ENCODE measurements at regions not wholly inside any gene's neighbourhood (a gene's known extent, or its start where the extent isn't known, plus 50 kb on each side); places are given as distances from the start of the nearest gene placed in this dataset.

DNA sequence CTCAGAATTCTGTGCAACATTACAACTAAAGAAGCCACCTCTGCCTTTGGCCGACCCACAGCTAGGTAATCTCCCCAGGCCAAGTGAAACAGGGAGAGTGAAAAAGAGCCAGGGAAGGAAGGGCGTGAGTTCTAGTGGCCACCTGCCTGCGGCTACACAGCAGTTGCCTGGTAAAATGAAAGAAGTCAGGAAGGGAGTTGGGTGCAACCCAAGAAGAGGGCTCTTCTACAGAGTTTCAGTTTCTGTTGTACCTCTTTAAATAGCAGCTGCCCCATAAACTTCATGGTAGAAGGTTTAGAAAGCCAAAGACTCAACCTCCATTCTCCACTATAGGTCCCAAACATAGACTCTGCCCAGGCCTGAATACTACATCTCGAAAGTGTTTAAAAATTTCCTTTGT, 76.2 kb upstream of the TMEM168 start:
- WGBS, 2 donors = 31 to 36% methylated on average over 4 of the region's 4 CpGs
- Histone ChIP-seq H3K27ac (no peak overlapping the region), H3K4me1 (peaks cover 0 to 10% (median 6%) of the 10 kb centered on the region in 3 donors), H3K9me3 (no peaks in the 10 kb centered on the region), H3K27me3 (no peaks in the 10 kb centered on the region), H3K4me3 (no peak overlapping the region), H3K36me3 (no peaks in the 10 kb centered on the region)
- intact Hi-C loops (cut with DNase I) = no loop called here
- no peak for DNase-seq
- TF ChIP-seq, protein P1, sequence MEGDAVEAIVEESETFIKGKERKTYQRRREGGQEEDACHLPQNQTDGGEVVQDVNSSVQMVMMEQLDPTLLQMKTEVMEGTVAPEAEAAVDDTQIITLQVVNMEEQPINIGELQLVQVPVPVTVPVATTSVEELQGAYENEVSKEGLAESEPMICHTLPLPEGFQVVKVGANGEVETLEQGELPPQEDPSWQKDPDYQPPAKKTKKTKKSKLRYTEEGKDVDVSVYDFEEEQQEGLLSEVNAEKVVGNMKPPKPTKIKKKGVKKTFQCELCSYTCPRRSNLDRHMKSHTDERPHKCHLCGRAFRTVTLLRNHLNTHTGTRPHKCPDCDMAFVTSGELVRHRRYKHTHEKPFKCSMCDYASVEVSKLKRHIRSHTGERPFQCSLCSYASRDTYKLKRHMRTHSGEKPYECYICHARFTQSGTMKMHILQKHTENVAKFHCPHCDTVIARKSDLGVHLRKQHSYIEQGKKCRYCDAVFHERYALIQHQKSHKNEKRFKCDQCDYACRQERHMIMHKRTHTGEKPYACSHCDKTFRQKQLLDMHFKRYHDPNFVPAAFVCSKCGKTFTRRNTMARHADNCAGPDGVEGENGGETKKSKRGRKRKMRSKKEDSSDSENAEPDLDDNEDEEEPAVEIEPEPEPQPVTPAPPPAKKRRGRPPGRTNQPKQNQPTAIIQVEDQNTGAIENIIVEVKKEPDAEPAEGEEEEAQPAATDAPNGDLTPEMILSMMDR (IDR thresholded peaks at IDR 0.05) = no peak
- no peak for TF ChIP-seq POLR2A (IDR thresholded peaks at IDR 0.05)

DNA sequence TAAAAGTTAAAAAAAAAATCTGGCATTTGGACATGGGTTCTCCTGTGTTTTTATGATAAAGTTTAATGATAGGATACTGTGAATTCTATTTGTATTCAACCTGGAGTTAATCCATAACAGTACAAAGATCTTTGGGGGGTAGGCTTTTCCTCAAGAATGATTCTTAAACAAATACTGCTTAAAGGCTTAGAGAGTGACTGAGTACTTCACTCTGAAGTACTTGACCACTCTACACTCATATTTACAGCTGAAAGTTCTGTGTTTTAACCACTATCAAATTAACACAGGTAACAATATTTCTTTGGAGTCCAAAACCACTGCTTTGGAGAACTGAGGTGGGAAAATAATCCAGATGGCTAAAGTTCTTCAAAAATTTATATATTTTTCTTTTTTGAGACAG, 74.2 kb upstream of the TMEM168 start:
- Histone ChIP-seq H3K4me3 (no peak overlapping the region), H3K36me3 (no peaks in the 10 kb centered on the region), H3K4me1 (peaks cover 0 to 10% (median 6%) of the 10 kb centered on the region in 3 donors), H3K9me3 (no peaks in the 10 kb centered on the region), H3K27me3 (no peaks in the 10 kb centered on the region), H3K27ac (no peak overlapping the region)
- DNase-seq = no peak
- intact Hi-C loops (cut with DNase I) = no loop called here
- TF ChIP-seq, protein P1 (IDR thresholded peaks at IDR 0.05) = no peak
- TF ChIP-seq POLR2A (IDR thresholded peaks at IDR 0.05) = no peak

DNA sequence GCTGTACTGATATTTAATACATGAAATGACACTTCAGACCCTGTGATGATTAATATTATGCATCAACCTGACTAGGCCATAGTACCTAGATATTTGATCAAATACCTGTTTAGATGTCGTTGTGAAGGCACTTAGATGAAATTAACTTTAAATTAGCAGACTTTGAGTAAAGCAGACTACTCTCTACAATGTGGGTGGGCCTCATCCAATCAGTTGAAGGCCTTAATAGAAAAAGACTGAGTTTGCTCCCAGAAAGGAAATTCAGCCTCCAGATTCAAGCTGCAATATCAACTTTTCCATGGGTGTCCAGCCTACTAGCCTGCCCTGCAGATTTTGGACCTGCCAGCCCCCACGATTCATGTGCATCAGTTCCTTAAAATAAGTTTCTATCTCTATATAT, 68.6 kb upstream of the TMEM168 start:
- Histone ChIP-seq H3K27me3 (no peaks in the 10 kb centered on the region), H3K4me3 (no peak overlapping the region), H3K4me1 (no peaks in the 10 kb centered on the region), H3K36me3 (no peaks in the 10 kb centered on the region), H3K9me3 (no peaks in the 10 kb centered on the region), H3K27ac (no peak overlapping the region)
- no peak for DNase-seq
- 88 to 93% methylated on average over 2 of the region's 2 CpGs for WGBS, 2 donors
- TF ChIP-seq, protein P1 (IDR thresholded peaks at IDR 0.05) = no peak
- no peak for TF ChIP-seq POLR2A (IDR thresholded peaks at IDR 0.05)
- intact Hi-C loops (cut with DNase I) = no loop called here

DNA sequence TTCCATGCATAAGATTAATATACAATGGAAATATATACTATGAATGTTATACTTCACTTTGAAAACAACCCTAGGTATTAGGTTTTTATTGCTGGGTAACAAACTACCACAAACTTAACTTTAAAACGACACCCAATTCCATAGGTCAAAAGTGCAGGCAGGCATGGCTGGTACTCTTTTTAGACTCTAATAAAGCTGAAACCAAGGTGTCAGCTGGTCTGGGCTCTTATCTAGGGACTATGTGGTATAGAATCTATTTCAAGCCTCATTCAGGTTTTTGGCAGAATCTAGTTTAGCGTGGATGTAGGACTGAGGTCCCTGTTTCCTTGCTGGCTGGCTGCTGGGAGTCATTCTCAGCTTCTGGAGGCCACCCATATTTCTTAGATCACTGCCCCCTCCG, 65.0 kb upstream of the TMEM168 start:
- no peak for TF ChIP-seq POLR2A (IDR thresholded peaks at IDR 0.05)
- TF ChIP-seq, protein P1 (IDR thresholded peaks at IDR 0.05) = no peak
- Histone ChIP-seq H3K4me3 (no peak overlapping the region), H3K27me3 (no peaks in the 10 kb centered on the region), H3K9me3 (no peaks in the 10 kb centered on the region), H3K36me3 (no peaks in the 10 kb centered on the region), H3K27ac (no peak overlapping the region), H3K4me1 (no peaks in the 10 kb centered on the region)
- WGBS, 2 donors = 86 to 91% methylated on average over 3 of the region's 3 CpGs
- no peak for DNase-seq
- intact Hi-C loops (cut with DNase I) = no loop called here

DNA sequence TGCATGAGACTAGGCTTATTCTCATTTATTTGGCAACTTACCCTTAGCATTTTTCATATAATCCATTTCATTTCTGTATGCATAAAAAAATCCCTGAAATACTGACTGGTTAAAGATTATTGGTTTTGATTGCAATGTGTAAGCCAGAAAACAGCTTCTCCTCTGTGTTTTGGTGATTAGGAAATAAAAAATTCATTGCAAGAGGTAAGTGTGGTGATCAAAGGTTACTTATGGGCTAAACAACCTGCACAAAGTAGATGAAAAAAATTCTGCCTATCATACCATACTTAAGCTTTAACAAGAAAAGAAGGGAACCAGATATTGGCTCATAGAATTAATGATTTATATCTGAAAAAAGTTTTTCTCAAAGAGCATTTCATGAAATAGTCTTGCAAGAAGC, 64.0 kb upstream of the TMEM168 start:
- Histone ChIP-seq H3K27ac (no peak overlapping the region), H3K27me3 (no peaks in the 10 kb centered on the region), H3K4me1 (no peaks in the 10 kb centered on the region), H3K9me3 (no peaks in the 10 kb centered on the region), H3K36me3 (peaks cover 0 to 5% (median 0%) of the 10 kb centered on the region in 3 donors), H3K4me3 (no peak overlapping the region)
- no peak for DNase-seq
- intact Hi-C loops (cut with DNase I) = no loop called here
- no peak for TF ChIP-seq POLR2A (IDR thresholded peaks at IDR 0.05)
- TF ChIP-seq, protein P1 (IDR thresholded peaks at IDR 0.05) = no peak

Data from esophagus squamous epithelium (tissue), 5 donors.